HEK293 (cell line): ENCODE measurements at regions not wholly inside any gene's neighbourhood (a gene's known extent, or its start where the extent isn't known, plus 50 kb on each side); places are given as distances from the start of the nearest gene placed in this dataset.

Experiments
- CTCF ChIA-PET: fragments of 350-600 bp; formaldehyde crosslinking; extraction: SDS; loops from one replicate; lab custom pipeline; 2021; ENCODE audit warnings: antibody characterized with exemption; lab: Yijun Ruan, JAX
- POLR2A ChIA-PET: fragments of 300-600 bp; formaldehyde crosslinking; extraction: SDS; loops from one replicate; lab custom pipeline; 2020; ENCODE audit warnings: antibody characterized with exemption, inconsistent platforms; lab: Yijun Ruan, JAX
- H3K27ac ChIP-seq: fragments of 200-500 bp; sonication (Bioruptor generic); 2 replicates; pipeline ENCODE4 v1.5.1; 2014; ENCODE audit warnings: low read depth, low read length, control low read depth, inconsistent platforms; ENCODE audit errors: extremely low read depth
- H3K36me3 ChIP-seq, 2 experiments: fragments of 200-500 bp in 1 of 2; sonication (Bioruptor generic) in 1 of 2; 1 replicate in 1 of 2; 2 replicates in 1 of 2; pipeline ENCODE4 v1.5.1; 2014 to 2017; ENCODE audit warnings: inconsistent platforms in 2 of 2, low read length in 2 of 2; ENCODE audit not compliant: control insufficient read depth in 2 of 2, insufficient read depth in 1 of 2
- H3K4me1 ChIP-seq: fragments of 200-500 bp; sonication (Bioruptor generic); 2 replicates; pipeline ENCODE4 v1.5.1; 2014; ENCODE audit warnings: mild to moderate bottlenecking, low read length, inconsistent platforms; ENCODE audit not compliant: control insufficient read depth, insufficient read depth
- H3K4me3 ChIP-seq: 2 replicates; pipeline ENCODE4 v1.5.1; 2011; ENCODE audit warnings: low read depth, mild to moderate bottlenecking, control low read depth, low read length, moderate library complexity
- H3K9me3 ChIP-seq: fragments of 200-500 bp; sonication (Bioruptor generic); 2 replicates; pipeline ENCODE4 v1.5.1; 2014; ENCODE audit warnings: low read depth, low read length, inconsistent platforms; ENCODE audit not compliant: control insufficient read depth, insufficient read depth
- INSM2 ChIP-seq: fragments of 450-650 bp; formaldehyde crosslinking; IDR thresholded peaks from 2 replicates; pipeline ENCODE4 v1.5.1; 2016; ENCODE audit warnings: missing biosample characterization, missing genetic modification characterization
- KLF9 ChIP-seq: fragments of 450-650 bp; formaldehyde crosslinking; IDR thresholded peaks from 2 replicates; pipeline ENCODE4 v1.5.1; 2016; ENCODE audit warnings: missing biosample characterization, missing genetic modification characterization, low read depth
- SALL2 ChIP-seq: fragments of 450-650 bp; formaldehyde crosslinking; IDR thresholded peaks from 2 replicates; pipeline ENCODE4 v1.5.0; 2017; ENCODE audit warnings: missing biosample characterization, mild to moderate bottlenecking, missing genetic modification characterization, borderline replicate concordance
- SETDB1 ChIP-seq: IDR thresholded peaks from one replicate; pipeline ENCODE4 v1.6.1; 2017; ENCODE audit warnings: mild to moderate bottlenecking, low read length, moderate library complexity, mixed read lengths; ENCODE audit not compliant: insufficient read length
- ZBTB17 ChIP-seq: fragments of 450-650 bp; formaldehyde crosslinking; IDR thresholded peaks from 2 replicates; pipeline ENCODE4 v1.5.1; 2016; ENCODE audit warnings: missing biosample characterization, missing genetic modification characterization
- ZEB2 ChIP-seq: fragments of 450-650 bp; formaldehyde crosslinking; IDR thresholded peaks from 2 replicates; pipeline ENCODE4 v1.5.1; 2016; ENCODE audit warnings: missing biosample characterization, missing genetic modification characterization
- ZFHX2 ChIP-seq: fragments of 450-650 bp; formaldehyde crosslinking; conservative IDR thresholded peaks from 2 replicates; pipeline ENCODE4 v1.5.1; 2016; ENCODE audit warnings: missing biosample characterization, missing genetic modification characterization
- ZNF211 ChIP-seq: fragments of 450-650 bp; formaldehyde crosslinking; IDR thresholded peaks from 2 replicates; pipeline ENCODE4 v1.5.1; 2016; ENCODE audit warnings: low read depth, missing biosample characterization, missing genetic modification characterization
- ZNF426 ChIP-seq: fragments of 450-650 bp; formaldehyde crosslinking; IDR thresholded peaks from 2 replicates; pipeline ENCODE4 v1.5.1; 2017; ENCODE audit warnings: missing biosample characterization, missing genetic modification characterization, mild to moderate bottlenecking, inconsistent platforms, moderate library complexity
- ZNF449 ChIP-seq: fragments of 450-650 bp; formaldehyde crosslinking; IDR thresholded peaks from 2 replicates; pipeline ENCODE4 v1.5.1; 2017; ENCODE audit warnings: missing biosample characterization, mild to moderate bottlenecking, missing genetic modification characterization, moderate library complexity
- ZNF544 ChIP-seq: fragments of 450-650 bp; formaldehyde crosslinking; IDR thresholded peaks from 2 replicates; pipeline ENCODE4 v1.5.0; 2017; ENCODE audit warnings: missing biosample characterization, missing genetic modification characterization
- ZNF555 ChIP-seq: fragments of 450-650 bp; formaldehyde crosslinking; conservative IDR thresholded peaks from 2 replicates; pipeline ENCODE4 v1.5.1; 2017; ENCODE audit warnings: missing biosample characterization, mild to moderate bottlenecking, missing genetic modification characterization, inconsistent platforms
- ZNF654 ChIP-seq: fragments of 450-650 bp; formaldehyde crosslinking; IDR thresholded peaks from 2 replicates; pipeline ENCODE4 v1.5.1; 2016; ENCODE audit warnings: low read depth, missing biosample characterization, missing genetic modification characterization
- ZNF660 ChIP-seq: fragments of 450-650 bp; IDR thresholded peaks from 2 replicates; pipeline ENCODE4 v1.5.1; 2018; ENCODE audit warnings: missing biosample characterization, mild to moderate bottlenecking, missing genetic modification characterization
- TF ChIP-seq, protein P1 (sequence below): fragments of 450-650 bp; IDR thresholded peaks from 2 replicates; pipeline ENCODE4 v1.5.1; 2018; ENCODE audit warnings: missing biosample characterization, missing genetic modification characterization
- TF ChIP-seq, protein P2 (sequence below): fragments of 450-650 bp; formaldehyde crosslinking; IDR thresholded peaks from 2 replicates; pipeline ENCODE4 v1.5.0; 2017; ENCODE audit warnings: missing biosample characterization, missing genetic modification characterization, borderline replicate concordance
- TF ChIP-seq, protein P3 (sequence below): fragments of 450-650 bp; formaldehyde crosslinking; IDR thresholded peaks from 2 replicates; pipeline ENCODE4 v1.5.1; 2017; ENCODE audit warnings: missing biosample characterization, missing genetic modification characterization
- TF ChIP-seq, protein P4 (sequence below): fragments of 450-650 bp; formaldehyde crosslinking; IDR thresholded peaks from 2 replicates; pipeline ENCODE4 v1.5.1; 2016; ENCODE audit warnings: missing biosample characterization, missing genetic modification characterization
- TF ChIP-seq, protein P5 (sequence below): fragments of 450-650 bp; formaldehyde crosslinking; IDR thresholded peaks from 2 replicates; pipeline ENCODE4 v1.5.1; 2016; ENCODE audit warnings: missing biosample characterization, missing genetic modification characterization

GRCh38 chr6:164640956-164641355, 668.4 kb downstream of the C6orf118 start (continued):
- TF ChIP-seq ZEB2 (tag by site-specific recombination), result no peak
- TF ChIP-seq ZNF555 (tag by site-specific recombination), result no peak

- no peaks in the 10 kb centered on the region for H3K9me3 ChIP-seq
- H3K27ac ChIP-seq, result no peak overlapping the region
- ChIA-PET CTCF (no interaction called here), POLR2A (no interaction called here)
- TF ChIP-seq, protein P1, sequence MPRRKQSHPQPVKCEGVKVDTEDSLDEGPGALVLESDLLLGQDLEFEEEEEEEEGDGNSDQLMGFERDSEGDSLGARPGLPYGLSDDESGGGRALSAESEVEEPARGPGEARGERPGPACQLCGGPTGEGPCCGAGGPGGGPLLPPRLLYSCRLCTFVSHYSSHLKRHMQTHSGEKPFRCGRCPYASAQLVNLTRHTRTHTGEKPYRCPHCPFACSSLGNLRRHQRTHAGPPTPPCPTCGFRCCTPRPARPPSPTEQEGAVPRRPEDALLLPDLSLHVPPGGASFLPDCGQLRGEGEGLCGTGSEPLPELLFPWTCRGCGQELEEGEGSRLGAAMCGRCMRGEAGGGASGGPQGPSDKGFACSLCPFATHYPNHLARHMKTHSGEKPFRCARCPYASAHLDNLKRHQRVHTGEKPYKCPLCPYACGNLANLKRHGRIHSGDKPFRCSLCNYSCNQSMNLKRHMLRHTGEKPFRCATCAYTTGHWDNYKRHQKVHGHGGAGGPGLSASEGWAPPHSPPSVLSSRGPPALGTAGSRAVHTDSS, result no peak
- TF ChIP-seq ZNF211 (tag by site-specific recombination) (no peak), ZNF544 (tag by site-specific recombination) (no peak), KLF9 (tag by site-specific recombination) (no peak), ZBTB17 (tag by site-specific recombination) (no peak), ZNF660 (tag by site-specific recombination) (no peak)
- TF ChIP-seq, protein P2, sequence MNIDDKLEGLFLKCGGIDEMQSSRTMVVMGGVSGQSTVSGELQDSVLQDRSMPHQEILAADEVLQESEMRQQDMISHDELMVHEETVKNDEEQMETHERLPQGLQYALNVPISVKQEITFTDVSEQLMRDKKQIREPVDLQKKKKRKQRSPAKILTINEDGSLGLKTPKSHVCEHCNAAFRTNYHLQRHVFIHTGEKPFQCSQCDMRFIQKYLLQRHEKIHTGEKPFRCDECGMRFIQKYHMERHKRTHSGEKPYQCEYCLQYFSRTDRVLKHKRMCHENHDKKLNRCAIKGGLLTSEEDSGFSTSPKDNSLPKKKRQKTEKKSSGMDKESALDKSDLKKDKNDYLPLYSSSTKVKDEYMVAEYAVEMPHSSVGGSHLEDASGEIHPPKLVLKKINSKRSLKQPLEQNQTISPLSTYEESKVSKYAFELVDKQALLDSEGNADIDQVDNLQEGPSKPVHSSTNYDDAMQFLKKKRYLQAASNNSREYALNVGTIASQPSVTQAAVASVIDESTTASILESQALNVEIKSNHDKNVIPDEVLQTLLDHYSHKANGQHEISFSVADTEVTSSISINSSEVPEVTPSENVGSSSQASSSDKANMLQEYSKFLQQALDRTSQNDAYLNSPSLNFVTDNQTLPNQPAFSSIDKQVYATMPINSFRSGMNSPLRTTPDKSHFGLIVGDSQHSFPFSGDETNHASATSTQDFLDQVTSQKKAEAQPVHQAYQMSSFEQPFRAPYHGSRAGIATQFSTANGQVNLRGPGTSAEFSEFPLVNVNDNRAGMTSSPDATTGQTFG (tag by site-specific recombination), result no peak
- H3K36me3 ChIP-seq, result no peaks in the 10 kb centered on the region
- no peak overlapping the region for H3K4me3 ChIP-seq
- no peaks in the 10 kb centered on the region for H3K4me1 ChIP-seq
Observed at GRCh38 chr6:164628302-164628931, 681.0 kb downstream of the C6orf118 start.

DNA sequence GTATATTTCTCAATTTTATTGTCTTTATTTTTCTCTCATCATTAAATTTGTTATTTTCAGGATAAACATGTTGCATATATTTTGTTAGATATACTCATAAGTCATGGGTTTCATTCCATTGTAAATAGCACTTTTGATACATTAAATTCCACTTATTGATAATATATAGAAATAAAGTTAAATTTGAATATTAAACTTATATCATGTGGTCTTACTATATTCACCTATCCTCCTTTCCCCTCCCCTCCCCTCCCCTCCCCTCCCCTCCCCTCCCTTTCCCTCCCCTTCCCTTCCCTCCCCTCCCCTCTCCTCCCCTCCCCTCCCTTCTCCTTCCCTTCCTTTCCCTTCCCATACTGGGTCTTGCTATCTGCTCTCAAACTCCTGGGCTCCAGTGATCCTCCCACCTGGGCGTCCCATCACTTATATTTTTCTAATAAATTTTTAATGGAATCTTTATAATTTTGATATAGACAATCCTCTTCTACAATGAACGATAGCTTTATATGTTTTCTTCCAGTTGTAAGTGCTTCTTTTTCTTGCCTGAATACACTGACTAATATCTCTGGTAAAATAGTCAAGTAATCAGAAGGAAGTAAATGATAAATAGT, 692.4 kb downstream of the C6orf118 start:
- CTCF ChIA-PET, result no interaction called here
- POLR2A ChIA-PET, result no interaction called here

More for the DNA sequence above, 692.4 kb downstream of the C6orf118 start:
- no peaks in the 10 kb centered on the region for H3K9me3 ChIP-seq
- no peaks in the 10 kb centered on the region for H3K36me3 ChIP-seq
- H3K4me1 ChIP-seq, result no peaks in the 10 kb centered on the region
- H3K4me3 ChIP-seq, result no peak overlapping the region
- TF ChIP-seq ZNF449 (tag by site-specific recombination) (no peak), SALL2 (tag by site-specific recombination) (no peak), INSM2 (tag by site-specific recombination) (no peak), SETDB1 (no peak), ZNF654 (tag by site-specific recombination) (no peak), ZFHX2 (tag by site-specific recombination) (no peak), ZNF426 (no peak)
- TF ChIP-seq, protein P3, sequence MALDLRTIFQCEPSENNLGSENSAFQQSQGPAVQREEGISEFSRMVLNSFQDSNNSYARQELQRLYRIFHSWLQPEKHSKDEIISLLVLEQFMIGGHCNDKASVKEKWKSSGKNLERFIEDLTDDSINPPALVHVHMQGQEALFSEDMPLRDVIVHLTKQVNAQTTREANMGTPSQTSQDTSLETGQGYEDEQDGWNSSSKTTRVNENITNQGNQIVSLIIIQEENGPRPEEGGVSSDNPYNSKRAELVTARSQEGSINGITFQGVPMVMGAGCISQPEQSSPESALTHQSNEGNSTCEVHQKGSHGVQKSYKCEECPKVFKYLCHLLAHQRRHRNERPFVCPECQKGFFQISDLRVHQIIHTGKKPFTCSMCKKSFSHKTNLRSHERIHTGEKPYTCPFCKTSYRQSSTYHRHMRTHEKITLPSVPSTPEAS, result no peak
- TF ChIP-seq, protein P4, sequence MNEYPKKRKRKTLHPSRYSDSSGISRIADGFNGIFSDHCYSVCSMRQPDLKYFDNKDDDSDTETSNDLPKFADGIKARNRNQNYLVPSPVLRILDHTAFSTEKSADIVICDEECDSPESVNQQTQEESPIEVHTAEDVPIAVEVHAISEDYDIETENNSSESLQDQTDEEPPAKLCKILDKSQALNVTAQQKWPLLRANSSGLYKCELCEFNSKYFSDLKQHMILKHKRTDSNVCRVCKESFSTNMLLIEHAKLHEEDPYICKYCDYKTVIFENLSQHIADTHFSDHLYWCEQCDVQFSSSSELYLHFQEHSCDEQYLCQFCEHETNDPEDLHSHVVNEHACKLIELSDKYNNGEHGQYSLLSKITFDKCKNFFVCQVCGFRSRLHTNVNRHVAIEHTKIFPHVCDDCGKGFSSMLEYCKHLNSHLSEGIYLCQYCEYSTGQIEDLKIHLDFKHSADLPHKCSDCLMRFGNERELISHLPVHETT (tag by site-specific recombination), result no peak
- TF ChIP-seq, protein P5, sequence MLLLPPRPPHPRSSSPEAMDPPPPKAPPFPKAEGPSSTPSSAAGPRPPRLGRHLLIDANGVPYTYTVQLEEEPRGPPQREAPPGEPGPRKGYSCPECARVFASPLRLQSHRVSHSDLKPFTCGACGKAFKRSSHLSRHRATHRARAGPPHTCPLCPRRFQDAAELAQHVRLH (tag by site-specific recombination), result no peak
- H3K27ac ChIP-seq, result no peak overlapping the region
